ENCODE measurements at regions not wholly inside any gene's neighbourhood (a gene's known extent, or its start where the extent isn't known, plus 50 kb on each side); places are given as distances from the start of the nearest gene placed in this dataset.

GRCh38 chr7:110421490-110422241 is 669.3 kb upstream of the LRRN3 start:
- TF ChIP-seq CTCF (conservative IDR thresholded peaks at IDR 0.05; ENCODE audit: low read depth, low read length): no peak
- TF ChIP-seq EZH2phosphoT487 (IDR thresholded peaks at IDR 0.05; ENCODE audit: borderline replicate concordance, low read length): no peak

Data from PC-3 (cell line).